Tibial nerve (tissue), 4 donors: ENCODE measurements at regions not wholly inside any gene's neighbourhood (a gene's known extent, or its start where the extent isn't known, plus 50 kb on each side); places are given as distances from the start of the nearest gene placed in this dataset.
"Not testable (repeated sequence)": the region's sequence is repeated elsewhere in the genome, so short reads cannot be mapped to it uniquely, and the experiment has no call there.

ENCODE experiments used
- DNase-seq, 2 donors: peaks; one replicate each; pipeline ENCODE4 v3.0.0-alpha.2; 2019; ENCODE audit warnings: low spot score in 2 of 2
- H3K27ac ChIP-seq, 4 donors: fragments of 200-600 bp; sonication (generic) in 3 of 4; one replicate each; pipeline ENCODE4 v1.5.1; 2017 to 2019; ENCODE audit warnings: mild to moderate bottlenecking in 1 of 4
- H3K27me3 ChIP-seq, 2 donors: fragments of 200-600 bp; sonication (generic) in 1 of 2; one replicate each; pipeline versions ENCODE4 v1.5.1 to v1.6.0; 2017 to 2019
- H3K36me3 ChIP-seq, 3 donors: fragments of 200-600 bp; sonication (generic); one replicate each; pipeline ENCODE4 v1.5.1; 2018 to 2019
- H3K4me1 ChIP-seq, 4 donors: fragments of 200-600 bp; sonication (generic) in 3 of 4; one replicate each; pipeline ENCODE4 v1.5.1; 2017 to 2019
- H3K4me3 ChIP-seq, 4 donors: fragments of 200-600 bp; sonication (generic) in 3 of 4; one replicate each; pipeline ENCODE4 v1.5.1; 2017 to 2019; ENCODE audit warnings: mild to moderate bottlenecking in 1 of 4, moderate library complexity in 1 of 4
- H3K9me3 ChIP-seq, 4 donors: fragments of 200-600 bp; sonication (generic) in 3 of 4; one replicate each; pipeline ENCODE4 v1.5.1; 2017 to 2019
- CTCF ChIP-seq, 5 experiments: fragments of 200-600 bp in 3 of 5; fragments of 450-650 bp in 2 of 5; sonication (generic) in 3 of 5; IDR thresholded peaks; one replicate each; pipeline ENCODE4 v1.5.1; 2016 to 2019; ENCODE audit warnings: antibody characterized with exemption in 5 of 5, mild to moderate bottlenecking in 3 of 5, moderate library complexity in 2 of 5
- EP300 ChIP-seq, 2 donors: sonication (generic); formaldehyde crosslinking; IDR thresholded peaks; one replicate each; pipeline ENCODE4 v1.6.1; 2017; ENCODE audit warnings: antibody characterized with exemption in 2 of 2, mild to moderate bottlenecking in 1 of 2
- POLR2A ChIP-seq, 2 donors: fragments of 450-650 bp; IDR thresholded peaks; one replicate each; pipeline ENCODE4 v1.6.1; 2017; ENCODE audit warnings: antibody characterized with exemption in 2 of 2, mild to moderate bottlenecking in 2 of 2, moderate library complexity in 2 of 2
- WGBS, 2 donors: methylation state at CpG; one replicate each; pipeline ENCODE4 v1.1.5; 2018; 5-methylcytosine and 5-hydroxymethylcytosine counted together

DNA sequence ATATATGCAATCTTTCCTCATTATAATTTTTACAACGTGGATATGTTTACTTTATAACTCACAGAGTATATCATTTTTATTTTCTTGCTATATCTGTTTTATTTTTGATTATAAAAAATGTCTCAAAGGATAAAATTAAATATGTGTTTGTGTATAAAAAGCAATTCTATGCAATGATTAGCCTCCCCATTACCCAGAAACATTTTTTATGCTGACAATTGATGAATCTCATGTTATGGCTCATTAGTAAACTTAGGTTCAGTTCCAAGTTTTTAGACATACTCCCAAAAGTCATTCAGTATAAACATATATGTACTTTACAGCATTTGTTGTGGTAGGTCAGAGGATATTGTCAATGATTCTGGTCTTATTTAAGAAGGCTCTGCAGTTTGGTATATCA lies 540.1 kb upstream of the SPRY2 start:
- H3K4me1 ChIP-seq, result peaks cover 0 to 22% (median 0%) of the 10 kb centered on the region in 4 donors
- no peak overlapping the region for H3K4me3 ChIP-seq
- no peaks in the 10 kb centered on the region for H3K27me3 ChIP-seq
- 62 to 79% methylated on average over 1 of the region's 1 CpG for WGBS, 2 donors
- H3K36me3 ChIP-seq, result no peaks in the 10 kb centered on the region
- no peak for DNase-seq
- no peaks in the 10 kb centered on the region for H3K9me3 ChIP-seq
- no peak overlapping the region for H3K27ac ChIP-seq
- no peak for TF ChIP-seq POLR2A (IDR thresholded peaks at IDR 0.05)
- no peak for TF ChIP-seq CTCF (IDR thresholded peaks at IDR 0.05)
- TF ChIP-seq EP300 (IDR thresholded peaks at IDR 0.05), result no peak

- TF ChIP-seq CTCF (IDR thresholded peaks at IDR 0.05) (no peak), POLR2A (IDR thresholded peaks at IDR 0.05) (no peak), EP300 (IDR thresholded peaks at IDR 0.05) (no peak)
- no peak for DNase-seq
- Histone ChIP-seq H3K9me3 (no peaks in the 10 kb centered on the region), H3K27me3 (no peaks in the 10 kb centered on the region), H3K4me3 (no peak overlapping the region), H3K27ac (no peak overlapping the region), H3K36me3 (no peaks in the 10 kb centered on the region), H3K4me1 (peaks cover 0 to 16% (median 0%) of the 10 kb centered on the region in 4 donors)
Observed at GRCh38 chr13:80877944-80878241, 537.0 kb upstream of the SPRY2 start.

DNA sequence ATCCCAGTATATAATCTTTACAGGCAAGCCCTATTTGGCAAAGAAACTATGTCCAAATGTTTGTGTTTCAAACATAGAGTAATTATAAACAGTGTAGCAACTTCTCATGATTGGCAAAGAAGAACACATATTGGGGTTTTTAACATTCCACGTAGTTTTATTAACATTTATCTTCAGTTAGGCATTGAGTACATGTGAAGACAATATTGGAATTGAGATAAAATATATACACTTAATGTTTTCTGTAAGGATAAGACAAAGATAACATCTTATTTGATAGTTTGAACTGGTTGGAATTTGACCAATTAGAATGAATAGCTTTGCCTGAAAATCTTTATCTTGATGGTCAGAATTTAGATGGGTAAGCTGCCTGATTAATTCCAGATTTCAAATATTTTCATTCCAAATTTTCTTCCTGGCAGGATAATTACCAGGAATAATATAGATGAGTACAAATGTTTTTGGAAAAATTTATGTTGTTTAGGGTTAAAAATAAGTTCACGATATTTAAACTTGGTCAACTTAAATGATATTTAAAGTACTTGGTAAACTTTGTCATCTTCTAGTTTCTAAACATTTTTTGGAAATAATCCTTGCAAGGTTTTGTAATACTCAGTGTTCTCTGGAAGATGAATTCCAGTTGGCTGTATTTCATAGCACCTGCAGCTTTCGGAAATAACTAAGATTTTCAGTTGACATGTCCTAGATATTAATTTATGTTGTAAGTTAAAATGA lies 536.5 kb upstream of the SPRY2 start:
- H3K36me3 ChIP-seq, result no peaks in the 10 kb centered on the region
- DNase-seq, result no peak
- H3K4me1 ChIP-seq, result peaks cover 0 to 15% (median 0%) of the 10 kb centered on the region in 4 donors
- no peak overlapping the region for H3K4me3 ChIP-seq
- no peak overlapping the region for H3K27ac ChIP-seq
- WGBS, 2 donors, result 66 to 69% methylated on average over 3 of the region's 3 CpGs
- no peak for TF ChIP-seq CTCF (IDR thresholded peaks at IDR 0.05)
- TF ChIP-seq POLR2A (IDR thresholded peaks at IDR 0.05), result no peak
- TF ChIP-seq EP300 (IDR thresholded peaks at IDR 0.05), result no peak
- H3K9me3 ChIP-seq, result no peaks in the 10 kb centered on the region
- H3K27me3 ChIP-seq, result no peaks in the 10 kb centered on the region

- H3K9me3 ChIP-seq, result no peaks in the 10 kb centered on the region
- no peak overlapping the region for H3K27ac ChIP-seq
- no peak for TF ChIP-seq CTCF (IDR thresholded peaks at IDR 0.05)
- WGBS, 2 donors, result 89 to 90% methylated on average over 1 of the region's 1 CpG
- DNase-seq, result no peak
- no peaks in the 10 kb centered on the region for H3K36me3 ChIP-seq
- no peak overlapping the region for H3K4me3 ChIP-seq
- H3K4me1 ChIP-seq, result peaks cover 0 to 10% (median 0%) of the 10 kb centered on the region in 4 donors
- no peaks in the 10 kb centered on the region for H3K27me3 ChIP-seq
Observed at GRCh38 chr13:80873589-80873988, 532.7 kb upstream of the SPRY2 start.

GRCh38 chr13:80871971-80872370 lies 531.0 kb upstream of the SPRY2 start:
- 86 to 90% methylated on average over 7 of the region's 7 CpGs for WGBS, 2 donors
- H3K4me1 ChIP-seq, H3K4me3 ChIP-seq, H3K27me3 ChIP-seq, H3K9me3 ChIP-seq, H3K27ac ChIP-seq, H3K36me3 ChIP-seq, DNase-seq: not testable (repeated sequence)

- Histone ChIP-seq H3K27ac (no peak overlapping the region), H3K9me3 (no peaks in the 10 kb centered on the region), H3K36me3 (no peaks in the 10 kb centered on the region), H3K27me3 (no peaks in the 10 kb centered on the region), H3K4me3 (no peak overlapping the region), H3K4me1 (peaks cover 0 to 8% (median 0%) of the 10 kb centered on the region in 4 donors)
- no peak for DNase-seq
- 71% methylated on average over 4 of the region's 4 CpGs for WGBS, 2 donors
- TF ChIP-seq CTCF (IDR thresholded peaks at IDR 0.05) (no peak), POLR2A (IDR thresholded peaks at IDR 0.05) (no peak), EP300 (IDR thresholded peaks at IDR 0.05) (no peak)
Observed at GRCh38 chr13:80871481-80871880, 530.6 kb upstream of the SPRY2 start.
